ENCODE measurements at regions not wholly inside any gene's neighbourhood (a gene's known extent, or its start where the extent isn't known, plus 50 kb on each side); places are given as distances from the start of the nearest gene placed in this dataset.

DNA sequence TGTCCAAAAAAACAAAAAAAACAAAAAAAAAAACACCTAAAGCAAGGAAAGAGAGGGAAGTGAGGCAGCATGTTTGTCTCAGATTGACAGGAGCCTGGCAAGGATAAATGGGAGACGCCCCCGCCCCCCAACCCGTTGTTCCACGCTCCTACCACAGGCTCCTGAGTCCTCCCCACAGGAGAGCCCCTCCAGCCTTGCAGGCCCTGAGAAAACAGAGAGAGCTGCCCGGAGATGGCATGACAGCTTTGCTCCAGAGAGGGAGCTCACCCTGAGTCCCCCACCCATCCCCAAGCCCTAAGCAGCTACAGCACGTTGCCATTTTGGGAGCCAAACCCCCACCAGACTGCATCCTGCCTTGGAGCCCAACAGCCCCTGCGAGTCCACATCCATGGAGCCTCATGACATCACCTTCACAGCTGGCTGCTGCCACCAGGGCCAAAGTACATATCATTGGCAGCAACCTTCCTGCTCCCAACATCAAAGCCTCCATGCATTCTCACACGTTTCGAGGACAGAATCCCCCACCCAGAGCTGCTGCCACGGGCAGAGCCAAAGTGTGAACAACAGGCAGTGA is 1283.3 kb downstream of the TYW1 start:
- CTCF ChIA-PET, result no interaction called here
- Histone ChIP-seq H3K36me3 (ENCODE audit: control insufficient read depth, insufficient read depth, low read length) (no peaks in the 10 kb centered on the region), H3K23ac (ENCODE audit: low read depth, low read length) (no peak overlapping the region), H3K9me3 (ENCODE audit: control insufficient read depth, insufficient read depth, low read length) (peaks cover 11% of the 10 kb centered on the region), H3K27me3 (ENCODE audit: control insufficient read depth, insufficient read depth, low read length) (no peaks in the 10 kb centered on the region), H4K5ac (ENCODE audit: low read depth, low read length) (no peak overlapping the region), H2BK15ac (ENCODE audit: low read depth, low read length) (no peak overlapping the region), H3K4me3 (ENCODE audit: insufficient read depth, low read depth, low read length) (no peak overlapping the region), H3K14ac (replicated peaks; ENCODE audit: low read depth, low read length) (no peak overlapping the region), H3K4me2 (ENCODE audit: low read depth, low read length) (no peak overlapping the region), H3K27ac (ENCODE audit: insufficient read depth, low read length) (no peak overlapping the region), H3K9ac (ENCODE audit: low read depth, low read length) (no peak overlapping the region), H3K18ac (ENCODE audit: low read depth, low read length) (no peak overlapping the region), H3K4ac (ENCODE audit: low read depth, low read length) (no peak overlapping the region), H3K9me1 (ENCODE audit: insufficient read depth, low read length) (no peaks in the 10 kb centered on the region), H3K79me1 (ENCODE audit: low read depth in 1 of 2, low read length in 2 of 2) (no peaks in the 10 kb centered on the region), H4K91ac (ENCODE audit: insufficient read depth, low read depth, low read length) (no peak overlapping the region), H2AK5ac (ENCODE audit: low read depth, low read length) (no peak overlapping the region), H4K20me1 (ENCODE audit: insufficient read depth, low read length) (no peaks in the 10 kb centered on the region), H2BK20ac (ENCODE audit: low read depth, low read length) (no peak overlapping the region), H2AFZ (replicated peaks; ENCODE audit: low read length, poor library complexity) (no peak overlapping the region), H2BK5ac (ENCODE audit: low read depth, low read length, poor library complexity, severe bottlenecking) (no peak overlapping the region), H2BK120ac (ENCODE audit: low read depth, low read length) (no peak overlapping the region), H4K8ac (ENCODE audit: low read depth in 2 of 2, low read length in 2 of 2) (no peak overlapping the region), H3K4me1 (ENCODE audit: control insufficient read depth, insufficient read depth, low read length) (no peaks in the 10 kb centered on the region), H3K56ac (ENCODE audit: extremely low read depth, insufficient read depth, low read length) (no peak overlapping the region), H2AK9ac (replicated peaks; ENCODE audit: low read depth, low read length, poor library complexity) (no peak overlapping the region)
- TF ChIP-seq USF2 (IDR thresholded peaks at IDR 0.05; ENCODE audit: low read depth, low read length) (no peak), NFE2L2 (IDR thresholded peaks at IDR 0.05; ENCODE audit: low read depth, low read length) (no peak), MAFK (IDR thresholded peaks at IDR 0.05; ENCODE audit: low read depth, low read length) (no peak), RCOR1 (IDR thresholded peaks at IDR 0.05; ENCODE audit: insufficient replicate concordance, low read length) (no peak), FOS (IDR thresholded peaks at IDR 0.05; ENCODE audit: low read depth, low read length) (no peak), RAD21 (IDR thresholded peaks at IDR 0.05; ENCODE audit: low read length) (no peak), CHD1 (IDR thresholded peaks at IDR 0.05; ENCODE audit: low read depth, low read length) (no peak), SMC3 (IDR thresholded peaks at IDR 0.05; ENCODE audit: low read depth, low read length) (no peak), BHLHE40 (IDR thresholded peaks at IDR 0.05; ENCODE audit: low read depth, low read length) (no peak), MXI1 (IDR thresholded peaks at IDR 0.05; ENCODE audit: borderline replicate concordance, low read depth, low read length) (no peak)
- TF ChIP-seq, protein P1, sequence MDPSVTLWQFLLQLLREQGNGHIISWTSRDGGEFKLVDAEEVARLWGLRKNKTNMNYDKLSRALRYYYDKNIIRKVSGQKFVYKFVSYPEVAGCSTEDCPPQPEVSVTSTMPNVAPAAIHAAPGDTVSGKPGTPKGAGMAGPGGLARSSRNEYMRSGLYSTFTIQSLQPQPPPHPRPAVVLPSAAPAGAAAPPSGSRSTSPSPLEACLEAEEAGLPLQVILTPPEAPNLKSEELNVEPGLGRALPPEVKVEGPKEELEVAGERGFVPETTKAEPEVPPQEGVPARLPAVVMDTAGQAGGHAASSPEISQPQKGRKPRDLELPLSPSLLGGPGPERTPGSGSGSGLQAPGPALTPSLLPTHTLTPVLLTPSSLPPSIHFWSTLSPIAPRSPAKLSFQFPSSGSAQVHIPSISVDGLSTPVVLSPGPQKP (IDR thresholded peaks at IDR 0.05; ENCODE audit: borderline replicate concordance, low read depth, low read length), result no peak
- 22% methylated on average over 5 of the region's 10 CpGs; no CpG with 5 or more reads in 1 of the 2 experiments for WGBS, 2 experiments (ENCODE audit: extremely low coverage in 2 of 2, insufficient read length in 1 of 2)
- ATAC-seq (ENCODE audit: low read depth) (no peak), DNase-seq (no peak)
- BruUV-seq (replicated peaks), result no TSS peak
- in situ Hi-C loops (cut with MboI; ENCODE audit: low sequenced_read_pairs), result no loop called here
- dilution Hi-C loops (cut with HindIII; ENCODE audit: low sequenced_read_pairs, unreplicated experiment), result no loop called here
- intact Hi-C loops (cut with micrococcal nuclease), result no loop called here
- POLR2A ChIA-PET (ENCODE audit: unreplicated experiment), result no interaction called here

Measured in IMR-90 (cell line).